Skeletal muscle cell (primary cell): ENCODE measurements at regions not wholly inside any gene's neighbourhood (a gene's known extent, or its start where the extent isn't known, plus 50 kb on each side); places are given as distances from the start of the nearest gene placed in this dataset.

Source experiments
- DNase-seq: peaks from one replicate; pipeline ENCODE4 v3.0.0-alpha.2; 2010; ENCODE audit warnings: low read depth
- H3K4me3 ChIP-seq: 2 replicates; pipeline ENCODE4 v1.5.1; 2011; ENCODE audit warnings: low read depth, mild to moderate bottlenecking, control low read depth, low read length, moderate library complexity

DNA sequence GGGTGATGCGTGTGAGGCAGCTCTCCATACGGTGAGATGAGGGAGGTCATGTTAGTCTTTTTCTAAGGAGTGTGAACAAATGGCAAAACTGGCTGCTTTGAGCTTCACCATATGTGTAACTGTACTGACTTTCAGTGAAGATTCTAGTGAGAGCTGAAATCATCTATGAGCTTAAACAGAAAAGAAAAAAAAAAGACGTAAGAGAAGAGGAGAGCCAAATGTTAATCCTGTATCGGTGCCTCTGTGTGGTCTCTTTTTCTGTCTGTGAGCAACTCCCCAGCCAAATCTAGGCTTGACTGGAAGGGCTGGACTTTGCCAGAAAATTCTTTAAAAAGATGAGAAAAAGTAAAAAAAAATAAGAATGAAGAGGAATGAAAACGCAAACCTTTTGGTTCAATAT, 209.7 kb upstream of the TUT7 start:
- no peak for DNase-seq
- no peak overlapping the region for H3K4me3 ChIP-seq

- no peak for DNase-seq
- no peak overlapping the region for H3K4me3 ChIP-seq
Observed at GRCh38 chr9:86563350-86563749, 209.1 kb upstream of the TUT7 start.

DNA sequence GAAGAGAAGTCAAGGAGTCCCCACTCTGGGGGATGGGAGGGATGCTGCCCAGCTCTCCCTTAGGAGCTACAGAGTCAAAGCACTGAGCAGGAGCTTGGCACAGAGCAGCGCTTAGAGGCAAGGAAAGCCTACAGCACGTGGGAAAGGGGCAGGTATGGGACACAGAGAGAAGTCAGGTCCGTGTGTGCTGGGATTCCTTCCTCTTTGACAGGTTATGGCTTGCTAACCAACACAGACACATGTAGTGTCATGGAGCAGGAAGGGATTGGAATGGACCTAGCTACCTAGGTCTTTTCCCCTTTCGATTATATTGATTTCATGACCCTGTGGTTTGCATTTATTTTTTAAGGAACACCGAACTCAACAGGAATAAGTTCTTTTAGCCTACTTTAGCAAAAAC, 208.5 kb upstream of the TUT7 start:
- DNase-seq = no peak

GRCh38 chr9:86557918-86558317, 203.7 kb upstream of the TUT7 start:
- DNase-seq = no peak
- no peak overlapping the region for H3K4me3 ChIP-seq

More for the DNA sequence above, 208.5 kb upstream of the TUT7 start:
- H3K4me3 ChIP-seq = no peak overlapping the region

- DNase-seq = peak; percentile 95
- H3K4me3 ChIP-seq = no peak overlapping the region
Observed at GRCh38 chr9:86557063-86557766, 203.0 kb upstream of the TUT7 start.

DNA sequence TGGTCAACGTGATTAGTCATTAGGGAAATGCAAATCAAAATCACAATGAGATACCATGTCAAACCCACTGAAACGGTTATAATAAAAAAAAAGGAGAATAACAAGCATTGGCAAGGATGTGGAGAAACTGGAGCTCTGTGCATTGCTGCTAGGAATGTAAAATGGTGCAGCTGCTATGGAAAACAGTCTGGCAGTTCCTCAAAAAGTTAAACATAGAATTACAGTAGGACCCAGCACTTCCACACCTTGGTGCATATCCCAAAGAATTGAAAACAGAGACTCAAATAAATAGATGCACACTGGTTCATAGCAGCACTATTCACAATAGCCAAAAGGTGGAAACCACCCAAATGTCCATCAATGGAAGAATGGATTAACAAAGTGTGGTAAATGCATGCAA, 201.5 kb upstream of the TUT7 start:
- H3K4me3 ChIP-seq = no peak overlapping the region
- DNase-seq = no peak

DNA sequence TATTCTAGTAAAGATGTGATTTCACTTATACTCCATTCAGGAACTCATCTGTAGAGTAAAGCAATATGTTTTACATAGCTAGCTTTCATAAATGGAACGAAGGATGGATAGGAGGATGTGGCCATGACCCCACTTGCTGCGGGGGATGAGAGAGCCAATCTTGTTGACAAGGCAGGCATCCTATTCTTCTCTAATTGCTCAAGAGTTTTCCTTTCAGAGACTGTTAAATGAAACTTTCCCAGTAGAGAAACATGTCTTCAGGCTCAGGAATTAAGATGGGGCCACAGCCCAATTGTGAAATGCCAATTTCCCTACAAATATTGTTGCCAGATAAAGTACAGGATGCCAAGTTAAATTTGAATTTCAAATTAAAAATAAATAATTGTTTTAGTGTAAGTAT, 196.2 kb upstream of the TUT7 start:
- peak; percentile 52 for DNase-seq
- H3K4me3 ChIP-seq = no peak overlapping the region

DNA sequence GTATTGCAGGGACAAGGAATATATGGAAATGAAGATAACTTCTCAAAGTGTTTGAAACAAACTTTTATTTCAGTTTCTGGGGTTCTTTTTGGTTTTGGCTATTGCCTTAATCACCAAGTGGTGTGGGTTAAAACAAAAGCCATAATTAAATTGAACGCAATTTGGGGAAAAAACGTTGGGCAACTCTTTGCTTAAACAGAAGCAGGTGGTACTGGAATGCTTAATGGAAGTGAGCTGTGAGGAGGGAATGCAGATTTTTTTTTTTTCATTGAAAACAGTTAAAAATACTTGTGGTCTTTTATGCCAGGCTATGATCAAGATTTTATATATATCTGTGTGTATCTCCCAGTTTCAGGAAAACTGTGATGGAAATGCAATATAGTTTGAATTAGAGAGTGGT, 195.7 kb upstream of the TUT7 start:
- DNase-seq = no peak
- H3K4me3 ChIP-seq = no peak overlapping the region

GRCh38 chr9:86549401-86549811, 195.2 kb upstream of the TUT7 start:
- H3K4me3 ChIP-seq = no peak overlapping the region
- DNase-seq = peak; percentile 96

DNA sequence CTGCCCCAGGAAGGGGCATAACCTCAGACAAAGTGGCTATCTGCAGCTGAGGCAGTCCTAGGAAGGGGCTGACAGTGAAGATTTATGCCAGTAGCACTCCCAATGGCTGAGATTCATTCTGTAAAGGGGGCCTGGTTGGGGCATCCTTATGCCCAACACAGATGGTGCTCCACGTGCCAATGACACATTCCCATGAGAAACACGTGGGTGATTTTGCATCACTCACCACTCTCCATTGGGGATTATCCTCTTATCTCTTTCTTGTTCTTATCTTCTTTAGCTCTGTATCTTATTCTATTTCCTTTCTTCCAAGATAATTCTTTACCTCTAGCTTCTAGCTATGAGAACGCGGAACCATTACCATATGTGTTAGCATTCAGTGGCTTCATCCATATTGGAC, 194.0 kb upstream of the TUT7 start:
- DNase-seq = no peak
- no peak overlapping the region for H3K4me3 ChIP-seq

GRCh38 chr9:86547571-86547970, 193.4 kb upstream of the TUT7 start:
- H3K4me3 ChIP-seq = no peak overlapping the region
- DNase-seq = no peak

DNA sequence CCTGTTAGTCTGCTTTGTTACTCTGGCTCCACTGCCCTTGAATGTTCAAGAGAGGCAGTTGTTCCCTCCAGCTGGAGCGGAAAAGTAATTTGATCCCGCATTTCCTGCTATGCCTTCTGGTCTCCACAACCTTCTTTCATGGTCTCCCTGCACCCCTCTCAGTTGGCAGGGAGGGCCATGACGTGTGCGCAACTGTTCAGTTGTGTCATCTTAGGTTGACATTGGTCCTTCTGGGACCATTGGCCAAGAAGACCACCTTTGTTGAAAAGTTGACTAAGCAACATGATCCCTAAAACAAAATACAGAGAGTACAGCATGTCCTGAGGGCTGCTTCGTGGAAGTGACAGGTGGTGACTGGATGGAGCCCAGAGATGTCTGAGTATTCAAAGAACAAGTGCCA, 192.5 kb upstream of the TUT7 start:
- peak; percentile 66 for DNase-seq
- no peak overlapping the region for H3K4me3 ChIP-seq

- DNase-seq = no peak
Observed at GRCh38 chr9:86545090-86545489, 190.9 kb upstream of the TUT7 start.

GRCh38 chr9:86541014-86541570, 186.9 kb upstream of the TUT7 start:
- DNase-seq = no peak
- H3K4me3 ChIP-seq = no peak overlapping the region

More at GRCh38 chr9:86545090-86545489, 190.9 kb upstream of the TUT7 start:
- H3K4me3 ChIP-seq = no peak overlapping the region

DNA sequence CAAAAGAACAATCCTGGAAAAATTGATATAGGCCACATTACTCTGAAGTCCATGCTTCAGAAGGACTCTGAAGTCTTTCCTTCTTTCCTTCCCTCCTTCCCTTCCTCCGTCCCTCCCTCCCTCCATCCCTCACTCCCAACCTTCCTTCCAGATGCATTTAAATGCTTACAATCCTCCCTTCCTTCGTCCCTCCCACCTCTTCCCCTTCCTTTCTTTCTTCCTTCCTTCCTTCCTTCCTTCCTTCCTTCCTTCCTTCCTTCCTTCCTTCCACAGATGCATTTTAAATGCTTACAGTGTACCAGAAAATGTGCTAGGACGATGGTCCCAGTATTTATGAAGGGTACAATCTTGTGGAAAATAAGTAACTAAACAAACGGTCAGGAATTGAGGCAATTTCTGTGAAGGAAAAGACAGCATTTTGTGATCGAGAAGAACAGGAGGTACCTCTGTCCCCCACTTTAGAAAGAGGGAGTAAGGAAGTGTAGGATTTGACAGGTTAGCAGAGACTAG, 181.3 kb upstream of the TUT7 start:
- H3K4me3 ChIP-seq = no peak overlapping the region
- no peak for DNase-seq

- DNase-seq = peak; percentile 59
- no peak overlapping the region for H3K4me3 ChIP-seq
Observed at GRCh38 chr9:86534572-86535258, 180.5 kb upstream of the TUT7 start.

GRCh38 chr9:86531971-86532640, 177.9 kb upstream of the TUT7 start:
- DNase-seq = no peak
- no peak overlapping the region for H3K4me3 ChIP-seq

GRCh38 chr9:86531273-86531970, 177.2 kb upstream of the TUT7 start:
- H3K4me3 ChIP-seq = no peak overlapping the region
- no peak for DNase-seq

GRCh38 chr9:86529496-86530275, 175.5 kb upstream of the TUT7 start:
- no peak for DNase-seq
- H3K4me3 ChIP-seq = no peak overlapping the region
